IMR-90 (cell line): ENCODE measurements at regions not wholly inside any gene's neighbourhood (a gene's known extent, or its start where the extent isn't known, plus 50 kb on each side); places are given as distances from the start of the nearest gene placed in this dataset.

Source experiments
- ATAC-seq: fragments of 200-7000 bp; cut with Tn5 transposase; 2 replicates; pipeline ENCODE4 v1.9.1; 2020; ENCODE audit warnings: low read depth, mild to moderate bottlenecking, moderate library complexity
- BruUV-seq: library from RNA; stranded (reverse); fragments of 400-500 nt; replicated peaks from 2 replicates; lab custom pipeline; 2021; lab: Mats Ljungman, UMichigan
- CTCF ChIA-PET: fragments of 300-600 bp; formaldehyde crosslinking; extraction: SDS; loops from one replicate; lab custom pipeline; 2021; ENCODE audit warnings: antibody characterized with exemption; lab: Yijun Ruan, JAX
- POLR2A ChIA-PET: fragments of 300-600 bp; sonication (Branson Sonifier 250); formaldehyde crosslinking; loops from one replicate; lab custom pipeline; 2022; ENCODE audit warnings: antibody characterized with exemption; ENCODE audit not compliant: unreplicated experiment; lab: Charles Lee
- DNase-seq: peaks from one replicate; pipeline ENCODE4 v3.0.0; 2013
- H2AFZ ChIP-seq: replicated peaks from 2 replicates; pipeline ENCODE3; 2013; ENCODE audit warnings: low read length, mild to moderate bottlenecking; ENCODE audit not compliant: poor library complexity
- H2AK5ac ChIP-seq: 2 replicates; pipeline ENCODE4 v1.6.1; 2013; ENCODE audit warnings: low read depth, low read length, inconsistent platforms
- H2AK9ac ChIP-seq: replicated peaks from 2 replicates; pipeline ENCODE3; 2013; ENCODE audit warnings: mild to moderate bottlenecking, low read depth, low read length, moderate library complexity; ENCODE audit not compliant: poor library complexity
- H2BK120ac ChIP-seq: 2 replicates; pipeline ENCODE4 v1.6.1; 2013; ENCODE audit warnings: low read depth, low read length, inconsistent platforms
- H2BK15ac ChIP-seq: 3 replicates; pipeline ENCODE4 v1.6.1; 2013; ENCODE audit warnings: low read depth, low read length, inconsistent platforms
- H2BK20ac ChIP-seq: 2 replicates; pipeline ENCODE4 v1.6.1; 2013; ENCODE audit warnings: low read depth, mild to moderate bottlenecking, inconsistent platforms, low read length, moderate library complexity
- H2BK5ac ChIP-seq: 2 replicates; pipeline ENCODE4 v1.6.1; 2013; ENCODE audit warnings: mild to moderate bottlenecking, low read depth, low read length, inconsistent platforms; ENCODE audit not compliant: poor library complexity, severe bottlenecking
- H3K14ac ChIP-seq: replicated peaks from 2 replicates; pipeline ENCODE4 v1.6.1; 2013; ENCODE audit warnings: low read depth, low read length, inconsistent platforms
- H3K18ac ChIP-seq: 2 replicates; pipeline ENCODE4 v1.6.1; 2013; ENCODE audit warnings: low read depth, low read length, control low read depth
- H3K23ac ChIP-seq: 2 replicates; pipeline ENCODE4 v1.6.1; 2013; ENCODE audit warnings: low read depth, low read length, inconsistent platforms
- H3K27ac ChIP-seq: 2 replicates; pipeline ENCODE4 v1.5.1; 2013; ENCODE audit warnings: mild to moderate bottlenecking, control low read depth, low read length; ENCODE audit not compliant: insufficient read depth
- H3K27me3 ChIP-seq: 2 replicates; pipeline ENCODE4 v1.6.1; 2013; ENCODE audit warnings: low read length; ENCODE audit not compliant: control insufficient read depth, insufficient read depth
- H3K36me3 ChIP-seq: 2 replicates; pipeline ENCODE4 v1.6.1; 2013; ENCODE audit warnings: low read length, mixed read lengths; ENCODE audit not compliant: control insufficient read depth, insufficient read depth
- H3K4ac ChIP-seq: 2 replicates; pipeline ENCODE4 v1.6.1; 2013; ENCODE audit warnings: low read depth, low read length, inconsistent platforms
- H3K4me1 ChIP-seq: 2 replicates; pipeline ENCODE4 v1.6.1; 2013; ENCODE audit warnings: low read length, mixed read lengths; ENCODE audit not compliant: control insufficient read depth, insufficient read depth
- H3K4me2 ChIP-seq: 2 replicates; pipeline ENCODE4 v1.6.1; 2013; ENCODE audit warnings: low read depth, mild to moderate bottlenecking, control low read depth, low read length, moderate library complexity
- H3K4me3 ChIP-seq: 2 replicates; pipeline ENCODE4 v1.5.1; 2013; ENCODE audit warnings: low read depth, mild to moderate bottlenecking, control low read depth, low read length, moderate library complexity; ENCODE audit not compliant: insufficient read depth
- H3K56ac ChIP-seq: 2 replicates; pipeline ENCODE4 v1.6.1; 2013; ENCODE audit warnings: low read length, inconsistent platforms; ENCODE audit not compliant: insufficient read depth; ENCODE audit errors: extremely low read depth
- H3K79me1 ChIP-seq, 2 experiments: 2 replicates each; pipeline ENCODE4 v1.6.1; 2013; ENCODE audit warnings: low read length in 2 of 2, inconsistent platforms in 1 of 2, low read depth in 1 of 2
- H3K9ac ChIP-seq: 2 replicates; pipeline ENCODE4 v1.6.1; 2013; ENCODE audit warnings: low read depth, low read length, control low read depth
- H3K9me1 ChIP-seq: 2 replicates; pipeline ENCODE4 v1.6.1; 2013; ENCODE audit warnings: low read length, inconsistent platforms; ENCODE audit not compliant: insufficient read depth
- H3K9me3 ChIP-seq: 2 replicates; pipeline ENCODE4 v1.6.1; 2013; ENCODE audit warnings: low read length; ENCODE audit not compliant: control insufficient read depth, insufficient read depth
- H4K20me1 ChIP-seq: 2 replicates; pipeline ENCODE4 v1.6.1; 2013; ENCODE audit warnings: low read length, inconsistent platforms; ENCODE audit not compliant: insufficient read depth
- H4K5ac ChIP-seq: 2 replicates; pipeline ENCODE4 v1.6.1; 2013; ENCODE audit warnings: mild to moderate bottlenecking, low read depth, low read length, control low read depth
- H4K8ac ChIP-seq, 2 experiments: 2 replicates each; pipeline ENCODE4 v1.6.1; 2013; ENCODE audit warnings: low read depth in 2 of 2, low read length in 2 of 2, control low read depth in 1 of 2, inconsistent platforms in 1 of 2
- H4K91ac ChIP-seq: 2 replicates; pipeline ENCODE4 v1.6.1; 2013; ENCODE audit warnings: low read depth, low read length, inconsistent platforms; ENCODE audit not compliant: insufficient read depth
- BHLHE40 ChIP-seq: fragments of 150-350 bp; IDR thresholded peaks from 2 replicates; pipeline ENCODE4 v1.6.1; 2016; ENCODE audit warnings: mild to moderate bottlenecking, low read depth, low read length
- CEBPB ChIP-seq: IDR thresholded peaks from 2 replicates; pipeline ENCODE4 v1.6.1; 2012; ENCODE audit warnings: low read depth, low read length, improper control_type of control experiment
- CHD1 ChIP-seq: IDR thresholded peaks from 2 replicates; pipeline ENCODE4 v1.6.1; 2012; ENCODE audit warnings: low read depth, low read length, improper control_type of control experiment
- FOS ChIP-seq: fragments of 150-350 bp; IDR thresholded peaks from 2 replicates; pipeline ENCODE4 v1.6.1; 2016; ENCODE audit warnings: low read depth, low read length
- MAFK ChIP-seq: IDR thresholded peaks from 2 replicates; pipeline ENCODE4 v1.6.1; 2012; ENCODE audit warnings: low read depth, low read length, improper control_type of control experiment
- MAZ ChIP-seq: IDR thresholded peaks from 2 replicates; pipeline ENCODE4 v1.6.1; 2012; ENCODE audit warnings: low read depth, mild to moderate bottlenecking, low read length, improper control_type of control experiment, moderate library complexity, borderline replicate concordance
- MXI1 ChIP-seq: IDR thresholded peaks from 2 replicates; pipeline ENCODE4 v1.6.1; 2012; ENCODE audit warnings: low read depth, mild to moderate bottlenecking, low read length, moderate library complexity, borderline replicate concordance
- NFE2L2 ChIP-seq: fragments of 150-350 bp; IDR thresholded peaks from 2 replicates; pipeline ENCODE4 v1.6.1; 2016; ENCODE audit warnings: low read depth, mild to moderate bottlenecking, low read length
- POLR2A ChIP-seq: IDR thresholded peaks from 2 replicates; pipeline ENCODE4 v1.6.1; 2012; ENCODE audit warnings: mild to moderate bottlenecking, low read depth, low read length
- RAD21 ChIP-seq: IDR thresholded peaks from 2 replicates; pipeline ENCODE4 v1.6.1; 2012; ENCODE audit warnings: low read length, improper control_type of control experiment
- RCOR1 ChIP-seq: IDR thresholded peaks from 2 replicates; pipeline ENCODE4 v1.6.1; 2012; ENCODE audit warnings: mild to moderate bottlenecking, low read length, improper control_type of control experiment; ENCODE audit not compliant: insufficient replicate concordance
- RFX5 ChIP-seq: IDR thresholded peaks from 2 replicates; pipeline ENCODE4 v1.8.0; 2012; ENCODE audit warnings: low read depth, mild to moderate bottlenecking, low read length, moderate library complexity
- SMC3 ChIP-seq: fragments of 150-350 bp; IDR thresholded peaks from 2 replicates; pipeline ENCODE4 v1.6.1; 2016; ENCODE audit warnings: low read depth, mild to moderate bottlenecking, antibody characterized with exemption, low read length, moderate library complexity
- USF2 ChIP-seq: fragments of 150-350 bp; IDR thresholded peaks from 2 replicates; pipeline ENCODE4 v1.6.1; 2017; ENCODE audit warnings: mild to moderate bottlenecking, antibody characterized with exemption, low read length, low read depth
- WGBS, 2 experiments: methylation state at CpG; one replicate each; pipeline versions ENCODE4 v1.1.5 to v1.1.7; 2013; ENCODE audit warnings: missing lambda C conversion rate in 2 of 2; ENCODE audit not compliant: insufficient read length in 1 of 2; ENCODE audit errors: extremely low coverage in 2 of 2; 5-methylcytosine and 5-hydroxymethylcytosine counted together
- dilution Hi-C: fragments of 300-500 bp; cut with HindIII; formaldehyde crosslinking; loops from one replicate; pipeline ENCODE4 v1.14.3; 2018; ENCODE audit warnings: low sequenced_read_pairs; ENCODE audit not compliant: unreplicated experiment
- in situ Hi-C: fragments of 300-500 bp; cut with MboI; formaldehyde crosslinking; loops from 3 replicates; pipeline ENCODE4 v1.14.3; 2019; ENCODE audit warnings: low sequenced_read_pairs, inconsistent platforms, mixed read lengths
- intact Hi-C: fragments of 100-400 bp; cut with micrococcal nuclease; formaldehyde crosslinking; loops from 2 replicates; pipeline ENCODE4 v1.10.0; 2022
- TF ChIP-seq, protein P1 (sequence below): fragments of 150-350 bp; IDR thresholded peaks from 2 replicates; pipeline ENCODE4 v1.6.1; 2016; ENCODE audit warnings: low read depth, mild to moderate bottlenecking, low read length, moderate library complexity, borderline replicate concordance
- TF ChIP-seq, protein P2 (sequence below): conservative IDR thresholded peaks from 2 replicates; pipeline ENCODE4 v1.5.1; 2012; ENCODE audit warnings: mild to moderate bottlenecking, low read depth, low read length, improper control_type of control experiment

- in situ Hi-C loops = no loop called here
- intact Hi-C loops = loop anchor here (10.0 kb wide), 1 partner anchor 730 kb away; no protein-coding TSS in a partner anchor
- WGBS, 2 experiments = no CpG with 5 or more reads among the region's 5 CpGs
These were observed 141.0 kb upstream of the TNR start for GRCh38 chr1:175884369-175884768.

More at GRCh38 chr1:175884369-175884768, 141.0 kb upstream of the TNR start:
- DNase-seq (no peak), ATAC-seq (no peak)
- H4K20me1 ChIP-seq = no peaks in the 10 kb centered on the region
- no peaks in the 10 kb centered on the region for H3K79me1 ChIP-seq
- peak overlapping the region; percentile 20; the same call in 1 of the 2 replicates for H2AK5ac ChIP-seq
- H2BK20ac ChIP-seq = no peak overlapping the region; the same call in 1 of the 2 replicates
- no peaks in the 10 kb centered on the region; the same call in 1 of the 2 replicates for H3K9me1 ChIP-seq
- no peak overlapping the region for H3K14ac ChIP-seq
- no peak overlapping the region for H2AK9ac ChIP-seq
- H4K91ac ChIP-seq = no peak overlapping the region; the same call in 1 of the 2 replicates
- H2BK120ac ChIP-seq = no peak overlapping the region
- no peak overlapping the region for H3K9ac ChIP-seq
- TF ChIP-seq, protein P1, sequence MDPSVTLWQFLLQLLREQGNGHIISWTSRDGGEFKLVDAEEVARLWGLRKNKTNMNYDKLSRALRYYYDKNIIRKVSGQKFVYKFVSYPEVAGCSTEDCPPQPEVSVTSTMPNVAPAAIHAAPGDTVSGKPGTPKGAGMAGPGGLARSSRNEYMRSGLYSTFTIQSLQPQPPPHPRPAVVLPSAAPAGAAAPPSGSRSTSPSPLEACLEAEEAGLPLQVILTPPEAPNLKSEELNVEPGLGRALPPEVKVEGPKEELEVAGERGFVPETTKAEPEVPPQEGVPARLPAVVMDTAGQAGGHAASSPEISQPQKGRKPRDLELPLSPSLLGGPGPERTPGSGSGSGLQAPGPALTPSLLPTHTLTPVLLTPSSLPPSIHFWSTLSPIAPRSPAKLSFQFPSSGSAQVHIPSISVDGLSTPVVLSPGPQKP = no peak
- TF ChIP-seq MAFK = no peak
- TF ChIP-seq RCOR1 = no peak
- no peak for TF ChIP-seq MXI1
- TF ChIP-seq, protein P2, sequence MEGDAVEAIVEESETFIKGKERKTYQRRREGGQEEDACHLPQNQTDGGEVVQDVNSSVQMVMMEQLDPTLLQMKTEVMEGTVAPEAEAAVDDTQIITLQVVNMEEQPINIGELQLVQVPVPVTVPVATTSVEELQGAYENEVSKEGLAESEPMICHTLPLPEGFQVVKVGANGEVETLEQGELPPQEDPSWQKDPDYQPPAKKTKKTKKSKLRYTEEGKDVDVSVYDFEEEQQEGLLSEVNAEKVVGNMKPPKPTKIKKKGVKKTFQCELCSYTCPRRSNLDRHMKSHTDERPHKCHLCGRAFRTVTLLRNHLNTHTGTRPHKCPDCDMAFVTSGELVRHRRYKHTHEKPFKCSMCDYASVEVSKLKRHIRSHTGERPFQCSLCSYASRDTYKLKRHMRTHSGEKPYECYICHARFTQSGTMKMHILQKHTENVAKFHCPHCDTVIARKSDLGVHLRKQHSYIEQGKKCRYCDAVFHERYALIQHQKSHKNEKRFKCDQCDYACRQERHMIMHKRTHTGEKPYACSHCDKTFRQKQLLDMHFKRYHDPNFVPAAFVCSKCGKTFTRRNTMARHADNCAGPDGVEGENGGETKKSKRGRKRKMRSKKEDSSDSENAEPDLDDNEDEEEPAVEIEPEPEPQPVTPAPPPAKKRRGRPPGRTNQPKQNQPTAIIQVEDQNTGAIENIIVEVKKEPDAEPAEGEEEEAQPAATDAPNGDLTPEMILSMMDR = no peak
- TF ChIP-seq NFE2L2 = no peak
- TF ChIP-seq MAZ = no peak
- no peak for TF ChIP-seq USF2
- no peak for TF ChIP-seq RFX5
- TF ChIP-seq POLR2A = no peak
- no peak for TF ChIP-seq RAD21
- no peak for TF ChIP-seq CEBPB
- TF ChIP-seq BHLHE40 = no peak
- no peak for TF ChIP-seq FOS
- TF ChIP-seq SMC3 = no peak
- no peak for TF ChIP-seq CHD1
- no peak overlapping the region for H3K56ac ChIP-seq
- H3K18ac ChIP-seq = no peak overlapping the region
- H3K4me1 ChIP-seq = peaks cover 4% of the 10 kb centered on the region
- no peak overlapping the region for H4K8ac ChIP-seq
- no peak overlapping the region for H3K23ac ChIP-seq
- no peak overlapping the region for H2BK5ac ChIP-seq
- H2BK15ac ChIP-seq = no peak overlapping the region
- H2AFZ ChIP-seq = no peak overlapping the region
- no peaks in the 10 kb centered on the region for H3K9me3 ChIP-seq
- dilution Hi-C loops = no loop called here
- no TSS peak for BruUV-seq
- no peak overlapping the region for H3K4me3 ChIP-seq
- POLR2A ChIA-PET = no interaction called here
- no peak overlapping the region for H4K5ac ChIP-seq
- no peak overlapping the region for H3K4ac ChIP-seq
- no peak overlapping the region for H3K4me2 ChIP-seq
- no peak overlapping the region for H3K27ac ChIP-seq
- no peaks in the 10 kb centered on the region for H3K36me3 ChIP-seq
- CTCF ChIA-PET = no interaction called here
- no peaks in the 10 kb centered on the region; the same call in 1 of the 2 replicates for H3K27me3 ChIP-seq
